Mammary epithelial cell (primary cell): ENCODE measurements at regions not wholly inside any gene's neighbourhood (a gene's known extent, or its start where the extent isn't known, plus 50 kb on each side); places are given as distances from the start of the nearest gene placed in this dataset.
"Not testable (repeated sequence)": the region's sequence is repeated elsewhere in the genome, so short reads cannot be mapped to it uniquely, and the experiment has no call there.

Experiments used
- CTCF ChIP-seq, 2 donors: IDR thresholded peaks in 1 of 2; conservative IDR thresholded peaks in 1 of 2; 2 replicates each; pipeline ENCODE4 v1.5.1; 2011 to 2012; ENCODE audit warnings: inconsistent platforms in 2 of 2, low read length in 2 of 2, mild to moderate bottlenecking in 2 of 2, control low read depth in 1 of 2, low read depth in 1 of 2; ENCODE audit not compliant: insufficient read depth in 1 of 2; ENCODE audit errors: extremely low read depth in 1 of 2
- EZH2 ChIP-seq: IDR thresholded peaks from 2 replicates; pipeline ENCODE4 v1.6.1; 2012; ENCODE audit warnings: low read length, inconsistent platforms, borderline replicate concordance

GRCh38 chr5:7263398-7264015, 132.4 kb upstream of the ADCY2 start:
- TF ChIP-seq EZH2; CTCF (conservative IDR thresholded peaks at IDR 0.05 in 1 of 2, IDR thresholded peaks at IDR 0.05 in 1 of 2; ENCODE audit: extremely low read depth in 1 of 2, insufficient read depth in 1 of 2, low read depth in 1 of 2, low read length in 2 of 2): not testable (repeated sequence)
